ENCODE measurements at regions not wholly inside any gene's neighbourhood (a gene's known extent, or its start where the extent isn't known, plus 50 kb on each side); places are given as distances from the start of the nearest gene placed in this dataset.

GRCh38 chr14:101004176-101004575, 100.7 kb upstream of the RTL1 start:
- DNase-seq (ENCODE audit: low read depth), result no peak

GRCh38 chr14:101004954-101005353, 101.4 kb upstream of the RTL1 start:
- peak; percentile 45 for DNase-seq (ENCODE audit: low read depth)

GRCh38 chr14:101005447-101005846, 101.9 kb upstream of the RTL1 start:
- no peak for DNase-seq (ENCODE audit: low read depth)

GRCh38 chr14:101006008-101006407, 102.5 kb upstream of the RTL1 start:
- DNase-seq (ENCODE audit: low read depth), result no peak

GRCh38 chr14:101007004-101007614, 103.6 kb upstream of the RTL1 start:
- no peak for DNase-seq (ENCODE audit: low read depth)

GRCh38 chr14:101007765-101008164, 104.2 kb upstream of the RTL1 start:
- DNase-seq (ENCODE audit: low read depth), result no peak

- DNase-seq (ENCODE audit: low read depth), result no peak
Observed at GRCh38 chr14:101008196-101008595, 104.7 kb upstream of the RTL1 start.

GRCh38 chr14:101008631-101009336, 105.3 kb upstream of the RTL1 start:
- DNase-seq (ENCODE audit: low read depth), result peak; percentile 18

- no peak for DNase-seq (ENCODE audit: low read depth)
Observed at GRCh38 chr14:101009531-101009930, 106.0 kb upstream of the RTL1 start.

- DNase-seq (ENCODE audit: low read depth), result no peak
Observed at GRCh38 chr14:101010293-101010692, 106.8 kb upstream of the RTL1 start.

- DNase-seq (ENCODE audit: low read depth), result no peak
Observed at GRCh38 chr14:101010835-101011234, 107.3 kb upstream of the RTL1 start.

GRCh38 chr14:101017209-101017608, 113.7 kb upstream of the RTL1 start:
- DNase-seq (ENCODE audit: low read depth), result peak; percentile 76

- DNase-seq (ENCODE audit: low read depth), result no peak
Observed at GRCh38 chr14:101017806-101018560, 114.5 kb upstream of the RTL1 start.

- no peak for DNase-seq (ENCODE audit: low read depth)
Observed at GRCh38 chr14:101018561-101019290, 115.2 kb upstream of the RTL1 start.

- no peak for DNase-seq (ENCODE audit: low read depth)
Observed at GRCh38 chr14:101019541-101019940, 116.0 kb upstream of the RTL1 start.

GRCh38 chr14:101019990-101020710, 116.6 kb upstream of the RTL1 start:
- DNase-seq (ENCODE audit: low read depth), result no peak

- no peak for DNase-seq (ENCODE audit: low read depth)
Observed at GRCh38 chr14:101020834-101021370, 117.4 kb upstream of the RTL1 start.

- no peak for DNase-seq (ENCODE audit: low read depth)
Observed at GRCh38 chr14:101022121-101022520, 118.6 kb upstream of the RTL1 start.

- DNase-seq (ENCODE audit: low read depth), result no peak
Observed at GRCh38 chr14:101022916-101023435, 119.5 kb upstream of the RTL1 start.

- no peak for DNase-seq (ENCODE audit: low read depth)
Observed at GRCh38 chr14:101024686-101025085, 121.2 kb upstream of the RTL1 start.

- DNase-seq (ENCODE audit: low read depth), result no peak
Observed at GRCh38 chr14:101025131-101025530, 121.6 kb upstream of the RTL1 start.
